Breast epithelium (tissue), 4 donors: ENCODE measurements at regions not wholly inside any gene's neighbourhood (a gene's known extent, or its start where the extent isn't known, plus 50 kb on each side); places are given as distances from the start of the nearest gene placed in this dataset.

Experiments used
- DNase-seq, 2 donors: peaks; one replicate each; pipeline ENCODE4 v3.0.0-alpha.2; 2019; ENCODE audit warnings: low spot score in 2 of 2
- H3K27ac ChIP-seq, 2 donors: fragments of 200-600 bp; sonication (generic) in 1 of 2; one replicate each; pipeline ENCODE4 v1.5.1; 2016 to 2019; ENCODE audit warnings: mild to moderate bottlenecking in 1 of 2
- H3K27me3 ChIP-seq, 2 donors: fragments of 200-600 bp; sonication (generic) in 1 of 2; one replicate each; pipeline versions ENCODE4 v1.5.1 to v1.6.0; 2017 to 2019; ENCODE audit warnings: control low read depth in 1 of 2, mild to moderate bottlenecking in 1 of 2
- H3K36me3 ChIP-seq: fragments of 200-600 bp; one replicate; pipeline ENCODE4 v1.5.1; 2019
- H3K4me1 ChIP-seq, 2 donors: fragments of 200-600 bp; sonication (generic); one replicate each; pipeline ENCODE4 v1.5.1; 2016 to 2019; ENCODE audit warnings: control low read depth in 1 of 2
- H3K4me3 ChIP-seq, 3 donors: fragments of 200-600 bp; sonication (generic); 1 replicate in 2 of 3; 2 replicates in 1 of 3; pipeline ENCODE4 v1.5.1; 2016 to 2019; ENCODE audit warnings: mild to moderate bottlenecking in 3 of 3, moderate library complexity in 2 of 3
- H3K9me3 ChIP-seq, 2 donors: fragments of 200-600 bp; sonication (generic) in 1 of 2; one replicate each; pipeline ENCODE4 v1.5.1; 2016 to 2019; ENCODE audit warnings: control low read depth in 1 of 2
- POLR2A ChIP-seq: fragments of 450-650 bp; IDR thresholded peaks from one replicate; pipeline ENCODE4 v1.6.1; 2016; ENCODE audit warnings: antibody characterized with exemption, mild to moderate bottlenecking, moderate library complexity
- POLR2AphosphoS5 ChIP-seq, 3 donors: sonication (generic); formaldehyde crosslinking; IDR thresholded peaks; one replicate each; pipeline ENCODE4 v1.6.1; 2017; ENCODE audit warnings: antibody characterized with exemption in 3 of 3
- intact Hi-C: fragments of 100-400 bp; cut with DNase I; formaldehyde crosslinking; loops from one replicate; pipeline ENCODE4 v1.15.1; 2023; ENCODE audit warnings: low total_unique reads
- TF ChIP-seq, protein P1 (sequence below), 3 donors: fragments of 450-650 bp; IDR thresholded peaks; one replicate each; pipeline ENCODE4 v1.5.1; 2016 to 2017; ENCODE audit warnings: antibody characterized with exemption in 3 of 3, mild to moderate bottlenecking in 3 of 3, moderate library complexity in 3 of 3

GRCh38 chr6:55034752-55035151 lies 139.6 kb upstream of the HCRTR2 start:
- intact Hi-C loops, result no loop called here
- Histone ChIP-seq H3K9me3 (peaks cover 0 to 10% of the 10 kb centered on the region in 2 donors), H3K27me3 (no peaks in the 10 kb centered on the region), H3K4me3 (no peak overlapping the region), H3K36me3 (no peaks in the 10 kb centered on the region), H3K27ac (no peak overlapping the region), H3K4me1 (no peaks in the 10 kb centered on the region)
- no peak for DNase-seq
- TF ChIP-seq, protein P1, sequence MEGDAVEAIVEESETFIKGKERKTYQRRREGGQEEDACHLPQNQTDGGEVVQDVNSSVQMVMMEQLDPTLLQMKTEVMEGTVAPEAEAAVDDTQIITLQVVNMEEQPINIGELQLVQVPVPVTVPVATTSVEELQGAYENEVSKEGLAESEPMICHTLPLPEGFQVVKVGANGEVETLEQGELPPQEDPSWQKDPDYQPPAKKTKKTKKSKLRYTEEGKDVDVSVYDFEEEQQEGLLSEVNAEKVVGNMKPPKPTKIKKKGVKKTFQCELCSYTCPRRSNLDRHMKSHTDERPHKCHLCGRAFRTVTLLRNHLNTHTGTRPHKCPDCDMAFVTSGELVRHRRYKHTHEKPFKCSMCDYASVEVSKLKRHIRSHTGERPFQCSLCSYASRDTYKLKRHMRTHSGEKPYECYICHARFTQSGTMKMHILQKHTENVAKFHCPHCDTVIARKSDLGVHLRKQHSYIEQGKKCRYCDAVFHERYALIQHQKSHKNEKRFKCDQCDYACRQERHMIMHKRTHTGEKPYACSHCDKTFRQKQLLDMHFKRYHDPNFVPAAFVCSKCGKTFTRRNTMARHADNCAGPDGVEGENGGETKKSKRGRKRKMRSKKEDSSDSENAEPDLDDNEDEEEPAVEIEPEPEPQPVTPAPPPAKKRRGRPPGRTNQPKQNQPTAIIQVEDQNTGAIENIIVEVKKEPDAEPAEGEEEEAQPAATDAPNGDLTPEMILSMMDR (IDR thresholded peaks at IDR 0.05), result no peak
- TF ChIP-seq POLR2AphosphoS5 (IDR thresholded peaks at IDR 0.05), result no peak
- no peak for TF ChIP-seq POLR2A

DNA sequence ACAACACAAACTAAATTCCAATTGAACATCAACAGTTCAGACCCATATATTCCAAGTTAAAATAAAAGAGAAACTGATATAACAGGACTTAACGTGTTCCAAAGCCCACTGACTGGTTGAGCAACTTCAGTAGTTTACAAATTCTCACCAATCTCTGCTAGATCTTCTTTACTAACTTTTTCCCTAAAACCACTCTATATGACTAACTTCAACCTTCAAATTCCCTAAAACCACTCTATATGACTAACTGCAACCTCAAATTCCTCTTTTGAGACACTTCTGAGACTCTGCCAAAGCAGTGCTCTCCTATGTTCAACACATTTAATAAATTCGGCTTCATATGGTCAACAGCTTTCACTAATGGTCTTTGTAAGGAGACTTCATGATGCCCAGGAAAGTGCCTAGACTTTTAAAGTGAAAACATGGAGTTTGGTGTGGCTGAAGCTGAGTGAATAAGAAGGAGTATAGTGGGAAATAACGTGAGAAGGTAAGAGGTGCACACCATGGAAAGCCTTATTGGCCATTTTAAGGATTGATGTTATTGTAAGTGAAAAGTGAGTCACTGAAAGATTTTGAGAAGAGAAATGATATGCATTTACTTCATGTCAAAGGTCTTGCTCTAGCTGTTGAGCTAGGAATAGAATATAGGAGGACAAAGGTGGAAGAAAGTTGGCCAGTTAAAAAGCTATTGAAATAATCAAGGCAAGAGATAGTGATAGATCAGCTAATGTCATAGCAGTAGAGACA lies 134.0 kb upstream of the HCRTR2 start:
- TF ChIP-seq POLR2A (no peak), POLR2AphosphoS5 (IDR thresholded peaks at IDR 0.05) (no peak)
- TF ChIP-seq, protein P1 (IDR thresholded peaks at IDR 0.05), result no peak
- H3K9me3 ChIP-seq, result no peaks in the 10 kb centered on the region
- no peak overlapping the region for H3K27ac ChIP-seq
- no peaks in the 10 kb centered on the region for H3K4me1 ChIP-seq
- no peak for DNase-seq
- H3K27me3 ChIP-seq, result no peaks in the 10 kb centered on the region
- intact Hi-C loops, result no loop called here
- H3K36me3 ChIP-seq, result no peaks in the 10 kb centered on the region
- no peak overlapping the region for H3K4me3 ChIP-seq

- no peak overlapping the region for H3K4me3 ChIP-seq
- H3K27ac ChIP-seq, result no peak overlapping the region
- H3K9me3 ChIP-seq, result no peaks in the 10 kb centered on the region
- DNase-seq, result no peak
- H3K36me3 ChIP-seq, result no peaks in the 10 kb centered on the region
- intact Hi-C loops, result no loop called here
- no peaks in the 10 kb centered on the region for H3K27me3 ChIP-seq
- TF ChIP-seq, protein P1 (IDR thresholded peaks at IDR 0.05), result no peak
- TF ChIP-seq POLR2A (no peak), POLR2AphosphoS5 (IDR thresholded peaks at IDR 0.05) (no peak)
- H3K4me1 ChIP-seq, result no peaks in the 10 kb centered on the region
Measured at GRCh38 chr6:55046869-55047422, 127.4 kb upstream of the HCRTR2 start.

GRCh38 chr6:55047451-55048044 lies 126.8 kb upstream of the HCRTR2 start:
- DNase-seq, result no peak
- Histone ChIP-seq H3K9me3 (no peaks in the 10 kb centered on the region), H3K4me1 (no peaks in the 10 kb centered on the region), H3K27me3 (no peaks in the 10 kb centered on the region), H3K36me3 (no peaks in the 10 kb centered on the region), H3K4me3 (no peak overlapping the region), H3K27ac (no peak overlapping the region)
- intact Hi-C loops, result no loop called here
- TF ChIP-seq, protein P1 (IDR thresholded peaks at IDR 0.05), result no peak
- TF ChIP-seq POLR2A (no peak), POLR2AphosphoS5 (IDR thresholded peaks at IDR 0.05) (no peak)

GRCh38 chr6:55049866-55050265 lies 124.4 kb upstream of the HCRTR2 start:
- no peaks in the 10 kb centered on the region for H3K27me3 ChIP-seq
- intact Hi-C loops, result no loop called here
- no peaks in the 10 kb centered on the region for H3K9me3 ChIP-seq
- TF ChIP-seq, protein P1 (IDR thresholded peaks at IDR 0.05), result no peak
- TF ChIP-seq POLR2AphosphoS5 (IDR thresholded peaks at IDR 0.05) (no peak), POLR2A (no peak)
- H3K36me3 ChIP-seq, result no peaks in the 10 kb centered on the region
- H3K27ac ChIP-seq, result no peak overlapping the region
- no peak overlapping the region for H3K4me3 ChIP-seq
- DNase-seq, result no peak
- no peaks in the 10 kb centered on the region for H3K4me1 ChIP-seq
